Neural progenitor cell (in vitro differentiated cells): ENCODE measurements at regions not wholly inside any gene's neighbourhood (a gene's known extent, or its start where the extent isn't known, plus 50 kb on each side); places are given as distances from the start of the nearest gene placed in this dataset.

Experiments
- EZH2 ChIP-seq: fragments of 200-600 bp; sonication (generic); IDR thresholded peaks from 2 replicates; pipeline ENCODE4 v1.6.1; 2017; ENCODE audit warnings: antibody characterized with exemption, mild to moderate bottlenecking, moderate library complexity
- EZH2phosphoT487 ChIP-seq: fragments of 200-600 bp; sonication (generic); IDR thresholded peaks from 2 replicates; pipeline ENCODE4 v1.6.1; 2017; ENCODE audit warnings: antibody characterized with exemption
- TF ChIP-seq, protein P1 (sequence below): fragments of 200-600 bp; sonication (generic); IDR thresholded peaks from 2 replicates; pipeline ENCODE4 v1.5.1; 2017; ENCODE audit warnings: antibody characterized with exemption, mild to moderate bottlenecking

DNA sequence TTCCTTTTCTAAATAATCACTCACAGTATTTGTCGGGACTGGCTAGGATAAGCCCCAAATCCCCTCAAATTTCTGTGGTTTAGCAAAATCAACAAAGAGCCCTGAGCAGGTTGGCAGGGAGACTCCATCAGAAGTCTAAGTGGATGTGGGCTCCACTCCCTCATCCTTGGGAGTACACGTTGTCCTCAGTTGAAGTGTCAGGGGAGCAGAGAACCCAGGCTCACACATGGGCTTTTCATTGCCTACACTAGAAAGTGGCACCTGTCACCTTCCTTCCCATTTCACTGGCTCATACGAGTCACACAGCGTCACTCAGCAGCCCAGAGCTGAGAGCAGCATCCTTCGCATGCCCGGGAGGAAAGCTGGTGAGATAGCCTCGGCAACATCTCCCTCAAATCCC, 421.3 kb upstream of the FZD8 start:
- TF ChIP-seq, protein P1, sequence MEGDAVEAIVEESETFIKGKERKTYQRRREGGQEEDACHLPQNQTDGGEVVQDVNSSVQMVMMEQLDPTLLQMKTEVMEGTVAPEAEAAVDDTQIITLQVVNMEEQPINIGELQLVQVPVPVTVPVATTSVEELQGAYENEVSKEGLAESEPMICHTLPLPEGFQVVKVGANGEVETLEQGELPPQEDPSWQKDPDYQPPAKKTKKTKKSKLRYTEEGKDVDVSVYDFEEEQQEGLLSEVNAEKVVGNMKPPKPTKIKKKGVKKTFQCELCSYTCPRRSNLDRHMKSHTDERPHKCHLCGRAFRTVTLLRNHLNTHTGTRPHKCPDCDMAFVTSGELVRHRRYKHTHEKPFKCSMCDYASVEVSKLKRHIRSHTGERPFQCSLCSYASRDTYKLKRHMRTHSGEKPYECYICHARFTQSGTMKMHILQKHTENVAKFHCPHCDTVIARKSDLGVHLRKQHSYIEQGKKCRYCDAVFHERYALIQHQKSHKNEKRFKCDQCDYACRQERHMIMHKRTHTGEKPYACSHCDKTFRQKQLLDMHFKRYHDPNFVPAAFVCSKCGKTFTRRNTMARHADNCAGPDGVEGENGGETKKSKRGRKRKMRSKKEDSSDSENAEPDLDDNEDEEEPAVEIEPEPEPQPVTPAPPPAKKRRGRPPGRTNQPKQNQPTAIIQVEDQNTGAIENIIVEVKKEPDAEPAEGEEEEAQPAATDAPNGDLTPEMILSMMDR, result no peak
- no peak for TF ChIP-seq EZH2
- TF ChIP-seq EZH2phosphoT487, result no peak
